ENCODE measurements at regions not wholly inside any gene's neighbourhood (a gene's known extent, or its start where the extent isn't known, plus 50 kb on each side); places are given as distances from the start of the nearest gene placed in this dataset.

DNA sequence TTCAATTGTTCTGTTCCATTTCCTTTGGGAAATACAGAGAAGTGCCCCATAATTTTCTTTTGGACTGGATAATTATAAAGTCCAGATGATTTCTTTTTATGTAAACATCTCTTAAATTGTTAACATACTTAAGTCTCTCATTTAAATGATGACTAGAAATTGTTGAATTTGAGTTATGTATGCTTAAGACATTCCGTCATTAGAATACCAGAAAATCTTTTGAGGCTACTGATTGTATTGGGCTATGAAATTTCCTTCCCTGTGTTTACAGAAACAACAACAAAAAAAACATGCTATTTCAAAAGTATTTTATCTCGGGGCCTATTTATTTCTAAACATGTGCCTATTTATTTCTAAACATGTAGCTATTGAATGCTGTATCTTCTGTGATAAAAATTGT, 125.4 kb downstream of the SH3BGRL2 start:
- Histone ChIP-seq H3K27ac (replicated peaks in 1 of 4) (no peak overlapping the region), H3K4me1 (no peaks in the 10 kb centered on the region), H3K27me3 (no peaks in the 10 kb centered on the region), H3K4me3 (no peak overlapping the region), H3K36me3 (no peaks in the 10 kb centered on the region), H3K9me3 (no peaks in the 10 kb centered on the region)
- intact Hi-C loops (cut with DNase I) = no loop called here
- no peak for DNase-seq (ENCODE audit: extremely low spot score)
- TF ChIP-seq POLR2A (IDR thresholded peaks at IDR 0.05; ENCODE audit: low read depth) (no peak), POLR2AphosphoS5 (IDR thresholded peaks at IDR 0.05) (no peak), CTCF (IDR thresholded peaks at IDR 0.05) (no peak), EP300 (IDR thresholded peaks at IDR 0.05) (no peak)
- 68% methylated on average over 2 of the region's 2 CpGs for WGBS

- H3K9me3 ChIP-seq = no peaks in the 10 kb centered on the region
- DNase-seq (ENCODE audit: extremely low spot score) = no peak
- intact Hi-C loops (cut with DNase I) = no loop called here
- no peaks in the 10 kb centered on the region for H3K36me3 ChIP-seq
- no peaks in the 10 kb centered on the region for H3K4me1 ChIP-seq
- TF ChIP-seq POLR2A (IDR thresholded peaks at IDR 0.05; ENCODE audit: low read depth) (no peak), CTCF (IDR thresholded peaks at IDR 0.05) (no peak), POLR2AphosphoS5 (IDR thresholded peaks at IDR 0.05) (no peak), EP300 (IDR thresholded peaks at IDR 0.05) (no peak)
- whole genome bisulfite sequencing = 69% methylated on average over 4 of the region's 4 CpGs
- no peak overlapping the region for H3K27ac ChIP-seq (replicated peaks in 1 of 4)
- no peaks in the 10 kb centered on the region for H3K27me3 ChIP-seq
- no peak overlapping the region for H3K4me3 ChIP-seq
Measured at GRCh38 chr6:79755967-79756366, 124.8 kb downstream of the SH3BGRL2 start.
